NCI-H2227 treated with DMSO at 0.1 percent for 48 hours (cell line): ENCODE measurements at regions not wholly inside any gene's neighbourhood (a gene's known extent, or its start where the extent isn't known, plus 50 kb on each side); places are given as distances from the start of the nearest gene placed in this dataset.

Experiments
- DNase-seq: peaks from one replicate; lab custom pipeline; 2025; lab: John Stamatoyannopoulos, UW

DNA sequence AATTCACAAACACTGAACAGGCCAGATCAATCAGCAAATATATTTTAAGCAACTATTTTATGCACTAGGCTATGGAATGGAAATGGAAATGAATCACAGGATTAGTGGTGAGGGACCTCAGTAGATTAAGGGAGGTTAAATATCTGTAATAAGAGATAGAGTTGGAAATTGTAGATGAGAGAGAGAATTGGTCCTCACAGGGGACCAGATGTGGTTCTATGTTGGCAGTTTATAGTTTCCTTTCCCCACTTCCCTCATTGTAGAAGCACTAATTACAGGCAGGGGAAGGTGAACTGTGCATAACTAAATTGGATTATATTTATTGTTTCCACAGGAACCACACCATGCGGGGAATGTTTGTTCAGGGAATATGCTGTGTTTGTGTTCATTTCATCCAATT lies 496.2 kb downstream of the ARHGEF28 start:
- DNase-seq: no peak

DNA sequence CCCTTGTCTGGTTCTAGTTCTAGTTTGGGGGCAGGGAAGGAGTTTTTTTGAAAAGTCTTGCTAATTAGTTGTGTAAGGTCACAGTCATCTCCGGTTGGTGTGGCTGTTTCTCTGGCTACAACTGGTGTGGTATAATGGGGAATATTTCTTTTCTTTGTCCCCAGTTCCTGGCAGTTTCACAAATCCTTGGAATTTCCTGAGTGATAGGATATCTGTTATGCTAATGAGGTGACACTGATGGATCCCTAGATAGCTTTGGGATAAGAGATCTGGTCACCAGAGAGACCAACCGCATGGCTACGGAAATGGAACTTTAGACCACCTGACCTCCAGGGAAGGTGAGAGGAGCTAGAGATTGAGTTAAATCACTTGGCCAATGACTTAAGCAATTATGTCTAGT lies 494.6 kb downstream of the ARHGEF28 start:
- DNase-seq: no peak

DNA sequence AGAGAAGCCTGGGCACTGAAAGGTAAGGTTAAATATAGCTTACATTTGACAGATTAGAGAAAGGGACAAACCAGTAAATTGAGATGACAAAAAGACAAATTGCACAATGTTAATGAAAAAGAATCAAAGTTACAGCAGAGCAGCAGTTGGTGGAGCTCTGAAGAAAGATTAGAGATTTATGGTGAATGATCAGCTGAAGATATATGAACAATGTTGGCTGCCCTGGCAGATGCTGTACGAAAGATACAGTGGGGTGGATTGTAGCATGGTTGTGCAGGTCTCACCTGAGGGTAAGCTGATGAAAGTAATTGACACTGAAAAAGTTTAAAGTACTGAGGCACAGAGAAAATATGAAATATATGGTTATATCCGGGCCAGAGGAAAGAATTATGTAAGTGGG lies 492.1 kb downstream of the ARHGEF28 start:
- DNase-seq: no peak

DNA sequence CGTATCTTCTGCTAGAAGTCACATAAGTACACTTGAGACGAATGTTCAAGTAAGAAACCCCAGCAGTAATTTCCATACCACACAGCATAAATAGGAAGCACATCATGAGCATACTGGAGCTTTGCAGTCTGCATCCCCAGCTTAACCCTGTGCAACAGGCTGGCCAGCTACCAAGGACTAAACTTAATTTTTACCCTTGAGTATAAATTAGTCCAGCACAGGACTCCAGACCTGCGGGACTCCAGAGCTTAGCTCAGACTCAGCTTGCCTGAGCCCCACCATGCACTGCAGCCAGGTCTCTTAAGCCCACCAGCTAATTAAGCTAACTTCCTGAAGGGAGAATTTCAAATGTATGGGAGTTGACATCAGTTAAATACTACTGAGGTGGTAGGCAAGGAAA lies 491.0 kb downstream of the ARHGEF28 start:
- DNase-seq: no peak

DNA sequence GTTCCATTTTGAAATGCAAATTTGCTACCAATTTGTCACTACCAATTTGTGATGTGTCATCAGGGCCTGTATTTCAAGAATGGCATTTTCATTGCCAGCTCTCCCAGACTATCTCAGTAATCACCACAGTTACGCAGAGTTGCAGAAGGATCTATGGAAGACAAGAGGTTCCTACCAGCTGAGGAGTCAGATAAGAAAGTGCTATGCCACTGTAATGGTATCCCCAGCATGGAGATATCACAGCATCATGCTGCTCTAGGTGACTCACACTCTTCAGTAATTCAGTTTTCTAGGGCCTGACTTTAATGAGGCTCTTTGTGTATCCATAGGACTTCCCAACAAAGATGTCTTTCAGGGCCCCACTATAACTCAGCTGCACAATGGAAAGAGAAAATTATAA lies 490.3 kb downstream of the ARHGEF28 start:
- no peak for DNase-seq

DNA sequence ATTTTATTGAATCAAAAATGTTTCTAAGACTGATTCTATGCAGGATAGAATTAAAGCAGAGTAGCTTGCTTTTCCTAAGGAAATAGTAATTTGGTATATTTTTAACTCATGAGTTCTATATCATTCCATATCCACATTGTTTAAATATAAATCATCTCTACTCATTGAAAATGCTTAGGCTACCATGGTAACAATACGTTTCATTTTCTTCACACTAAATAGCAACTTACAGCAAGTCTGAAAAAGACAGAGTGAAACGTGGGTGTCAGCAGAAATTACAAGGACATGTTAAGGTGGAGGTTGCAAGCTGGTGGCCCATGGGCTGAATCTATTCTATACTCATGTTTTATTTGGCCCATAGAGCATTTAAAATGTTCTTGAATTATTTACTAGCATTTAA lies 487.9 kb downstream of the ARHGEF28 start:
- no peak for DNase-seq

DNA sequence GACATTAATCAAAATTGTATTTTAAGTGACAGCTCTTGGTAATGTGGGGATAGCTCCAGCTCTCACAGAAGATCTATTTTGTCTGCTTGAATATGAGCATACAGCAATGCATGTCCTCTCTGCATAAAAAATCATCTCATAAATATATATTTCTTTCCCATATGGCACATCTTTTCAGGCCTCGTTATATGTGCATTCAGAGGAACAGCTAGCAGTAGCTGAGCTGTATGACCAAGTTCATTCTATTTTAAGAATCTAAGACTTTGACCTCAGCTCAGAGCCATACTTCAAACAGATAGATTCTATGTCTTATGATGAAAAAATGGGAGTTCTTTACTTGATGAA lies 487.2 kb downstream of the ARHGEF28 start:
- DNase-seq: no peak

DNA sequence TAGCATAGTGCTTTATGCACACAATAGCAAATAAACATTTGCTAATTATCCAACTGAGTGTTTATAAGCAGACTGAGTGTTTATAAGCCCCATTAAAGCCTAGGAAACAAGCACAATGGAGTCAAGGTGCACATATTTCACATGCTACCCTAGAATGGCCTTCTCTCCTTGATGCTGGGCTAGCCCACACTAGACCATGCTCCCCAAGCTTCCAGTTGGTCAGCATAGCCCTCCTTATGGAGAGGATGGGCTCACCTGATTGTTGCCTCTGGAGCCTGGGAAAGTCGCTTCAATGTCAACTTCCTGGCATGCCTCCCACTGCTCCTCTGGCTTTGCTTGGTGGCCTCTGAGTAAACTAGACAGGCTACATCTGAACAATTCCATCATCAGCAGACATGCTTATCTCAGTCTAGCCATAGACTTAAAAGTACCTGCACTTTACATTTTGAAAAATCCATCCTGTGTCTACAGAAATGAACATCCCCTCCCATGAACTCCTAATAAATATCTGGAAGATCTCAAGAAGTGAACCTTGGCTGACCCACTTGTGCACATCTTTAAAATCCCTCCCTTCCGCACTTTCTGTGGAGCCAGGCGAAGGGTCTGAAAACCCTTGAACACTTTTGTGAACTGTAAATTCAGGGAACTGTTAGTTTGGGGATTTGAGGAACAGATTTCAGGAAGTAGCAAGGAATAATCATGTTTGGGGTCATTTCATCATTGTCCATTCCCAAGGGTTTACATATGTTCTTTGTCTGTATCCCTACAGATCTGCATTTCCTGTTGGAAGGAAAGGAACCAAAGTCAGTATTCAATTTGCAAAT lies 486.6 kb downstream of the ARHGEF28 start:
- DNase-seq: no peak

DNA sequence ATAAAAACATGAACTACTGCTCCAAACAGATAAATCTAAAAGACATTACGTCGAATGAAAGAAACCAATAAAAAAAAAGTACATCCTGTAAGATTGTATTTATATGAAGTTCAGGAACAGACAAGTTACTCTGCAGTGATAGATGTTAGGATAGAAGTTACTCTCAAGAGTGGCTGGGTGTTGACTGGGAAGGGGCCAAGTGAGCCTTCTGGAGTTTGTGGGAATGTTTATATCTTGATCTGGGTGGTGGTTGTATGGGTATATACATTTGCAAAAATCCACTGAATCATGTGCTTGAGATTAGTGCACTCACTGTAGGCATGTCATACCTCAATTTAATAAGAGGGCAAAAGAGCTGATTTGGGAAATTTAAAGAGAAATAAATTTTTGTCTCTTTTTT lies 485.8 kb downstream of the ARHGEF28 start:
- no peak for DNase-seq

DNA sequence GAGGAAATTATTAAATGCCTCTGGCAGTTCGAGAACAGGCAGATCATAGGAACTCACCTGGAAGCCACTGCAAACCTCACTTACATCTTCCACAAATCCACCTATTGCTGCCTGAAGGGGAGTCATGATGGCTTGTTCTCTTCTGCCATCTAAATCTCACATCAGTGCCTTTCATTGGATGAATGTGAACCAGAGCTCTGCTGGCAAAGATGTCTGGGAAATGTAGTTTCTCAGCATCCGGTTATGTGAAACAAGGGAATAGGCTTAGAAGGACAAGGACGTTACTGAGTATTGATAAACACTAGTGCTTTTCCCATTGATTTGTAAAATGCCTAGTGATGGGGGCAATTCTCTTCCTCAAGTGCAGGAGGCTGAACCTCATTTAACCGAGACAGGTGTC lies 483.3 kb downstream of the ARHGEF28 start:
- no peak for DNase-seq

DNA sequence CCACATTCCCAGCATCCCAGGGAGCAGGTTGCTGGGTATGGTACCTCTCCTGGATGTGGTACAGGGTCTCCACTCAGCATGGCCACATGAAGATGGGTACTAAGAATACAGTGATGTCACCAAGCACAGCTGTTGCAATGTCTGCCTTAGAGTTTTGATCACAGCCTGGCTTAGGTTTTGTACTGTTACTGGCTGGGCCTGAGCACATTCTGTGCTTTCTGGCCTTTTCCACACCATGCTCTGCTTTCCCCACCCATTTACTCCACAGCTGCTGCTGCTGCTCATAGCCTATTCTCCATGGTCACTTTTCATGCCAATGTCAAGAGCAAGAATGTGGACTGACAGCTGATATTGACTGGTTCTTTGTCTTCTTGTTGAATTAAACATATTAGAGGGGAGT lies 481.9 kb downstream of the ARHGEF28 start:
- DNase-seq: no peak

DNA sequence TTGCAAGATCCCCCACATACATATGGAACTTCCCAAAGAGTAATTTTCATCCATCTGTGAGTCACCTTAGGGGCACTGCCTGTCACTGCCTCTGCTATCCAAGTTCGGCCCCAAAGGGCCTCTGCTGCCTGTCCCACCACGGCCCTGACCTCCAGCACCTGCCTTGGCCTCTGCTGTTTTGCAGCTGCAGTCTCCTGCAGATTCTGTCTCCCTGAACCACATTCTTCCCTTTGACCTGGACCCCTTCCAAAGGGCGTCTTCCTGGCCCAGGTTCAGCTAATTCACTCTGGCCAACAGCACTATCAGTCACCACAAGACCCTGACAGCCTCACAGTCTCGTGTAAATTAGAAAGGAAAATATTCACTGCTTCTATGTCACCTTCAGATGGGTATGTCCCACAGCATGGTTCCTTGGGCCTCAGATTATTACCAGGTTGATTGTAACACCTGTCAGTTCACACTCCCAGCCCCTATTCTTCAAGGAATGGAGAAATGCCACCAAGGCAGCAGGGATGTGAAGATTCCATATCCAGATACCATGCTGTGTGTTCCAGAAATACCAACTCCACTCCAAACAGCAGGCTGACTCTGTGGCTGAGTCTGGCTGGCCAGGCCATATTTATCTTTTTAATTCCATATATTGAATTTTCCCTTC lies 479.3 kb downstream of the ARHGEF28 start:
- no peak for DNase-seq

DNA sequence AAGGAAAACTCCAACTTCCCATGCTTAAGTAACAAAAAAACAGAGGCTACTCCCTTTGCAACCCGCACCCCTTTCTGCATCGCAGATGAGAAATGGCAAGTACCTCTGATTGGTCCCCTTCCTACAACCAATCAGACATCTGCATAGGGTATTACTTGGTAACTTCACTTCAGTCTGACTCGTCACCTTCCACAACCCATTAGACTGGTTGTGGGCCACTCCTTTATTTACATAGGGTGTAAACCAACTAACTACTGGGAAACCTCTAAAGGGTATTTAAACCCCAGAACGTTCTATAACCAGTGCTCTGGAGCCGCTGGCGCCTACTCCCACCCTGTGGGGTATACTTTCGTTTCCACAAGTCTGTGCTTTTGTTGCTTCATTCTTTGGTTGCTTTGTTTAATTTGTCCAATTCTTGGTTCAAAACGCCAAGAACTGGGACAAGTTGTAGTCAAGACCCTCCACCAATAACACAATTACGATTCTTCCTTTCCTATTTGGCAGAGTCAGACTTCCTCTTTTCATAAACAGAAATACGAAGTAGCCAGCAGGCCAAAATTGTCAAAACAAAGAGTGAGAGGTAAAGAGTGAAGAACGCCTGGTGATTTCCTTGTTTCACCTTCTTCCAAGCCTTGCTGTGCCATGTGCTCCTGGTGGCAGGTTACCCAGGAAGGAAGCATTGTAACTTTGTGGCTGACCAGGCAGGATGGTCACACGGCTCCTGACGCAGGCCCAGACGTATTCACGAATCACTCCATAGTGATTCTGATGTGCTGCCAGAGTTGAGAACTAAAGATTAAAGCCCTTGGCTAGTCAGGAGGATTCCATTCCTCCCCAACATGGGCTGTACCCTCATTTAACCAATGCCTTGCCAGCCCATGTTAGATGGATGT lies 477.4 kb downstream of the ARHGEF28 start:
- no peak for DNase-seq

DNA sequence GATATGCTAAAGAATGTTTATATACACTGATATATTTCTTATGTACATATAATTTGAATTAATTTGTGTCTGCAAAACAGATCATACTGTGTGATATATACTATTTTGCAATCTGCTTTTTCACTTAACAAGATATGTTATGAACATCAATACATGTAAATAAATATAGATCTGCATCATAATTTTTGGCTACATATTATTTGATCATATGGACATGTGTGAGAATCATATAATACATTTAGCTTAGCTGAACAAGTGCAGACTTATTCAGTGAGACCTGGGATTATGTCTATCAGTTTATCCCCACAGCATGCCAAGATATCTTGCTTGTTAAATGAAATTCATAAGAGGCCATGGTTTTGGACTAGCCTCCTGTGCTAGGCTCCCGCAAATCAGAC lies 474.3 kb downstream of the ARHGEF28 start:
- no peak for DNase-seq

DNA sequence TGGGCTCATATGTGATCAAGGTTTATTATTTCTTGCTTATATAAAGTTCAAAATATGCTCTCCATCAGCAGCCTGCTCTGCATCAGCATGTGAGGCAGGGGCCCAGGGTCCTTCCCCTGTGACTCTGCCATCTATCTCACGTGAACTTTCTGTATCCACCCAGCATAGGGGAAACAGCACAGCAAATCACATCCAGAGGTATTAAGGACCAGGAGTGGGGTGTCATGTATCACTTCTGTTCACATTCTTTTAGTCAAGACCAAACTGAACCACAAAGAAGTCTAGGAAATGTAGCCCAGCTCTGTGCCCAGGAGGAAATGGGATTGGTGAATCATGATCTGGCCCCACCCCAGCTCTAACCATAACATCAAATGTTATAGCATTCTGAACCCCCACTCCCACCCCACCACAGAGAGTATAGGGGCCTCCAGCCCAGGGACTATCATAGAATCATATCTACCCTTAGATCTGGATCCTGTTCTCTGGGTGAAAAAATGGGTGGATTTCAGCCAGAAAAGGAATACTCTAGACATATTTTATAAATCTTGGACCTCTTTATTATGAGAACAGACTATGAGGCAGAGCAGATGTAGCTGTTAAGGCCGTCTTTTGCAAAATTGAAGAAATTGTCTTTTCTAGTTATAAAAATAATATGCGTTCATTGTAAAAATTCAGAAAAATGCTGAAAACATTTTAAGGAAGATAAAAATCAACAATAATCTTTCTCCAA lies 473.7 kb downstream of the ARHGEF28 start:
- DNase-seq: no peak

DNA sequence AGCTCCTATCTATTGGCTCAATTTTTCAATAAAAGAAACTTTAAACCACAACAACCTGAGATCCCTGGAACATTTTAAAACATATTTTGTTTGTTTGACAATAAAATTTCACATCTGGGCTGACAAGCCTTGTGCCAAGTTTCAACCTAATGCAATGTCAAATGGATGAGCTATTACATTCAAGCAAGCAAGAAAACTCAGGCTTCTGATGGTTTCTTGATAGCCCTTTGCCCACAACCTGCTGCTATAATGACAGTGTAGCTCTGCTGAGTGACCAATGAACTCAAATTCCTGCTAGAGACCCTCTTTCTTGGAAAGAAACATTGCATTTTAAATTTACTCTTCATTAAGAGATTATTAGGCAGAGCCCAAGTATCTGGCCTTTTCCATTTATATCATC lies 472.9 kb downstream of the ARHGEF28 start:
- no peak for DNase-seq

DNA sequence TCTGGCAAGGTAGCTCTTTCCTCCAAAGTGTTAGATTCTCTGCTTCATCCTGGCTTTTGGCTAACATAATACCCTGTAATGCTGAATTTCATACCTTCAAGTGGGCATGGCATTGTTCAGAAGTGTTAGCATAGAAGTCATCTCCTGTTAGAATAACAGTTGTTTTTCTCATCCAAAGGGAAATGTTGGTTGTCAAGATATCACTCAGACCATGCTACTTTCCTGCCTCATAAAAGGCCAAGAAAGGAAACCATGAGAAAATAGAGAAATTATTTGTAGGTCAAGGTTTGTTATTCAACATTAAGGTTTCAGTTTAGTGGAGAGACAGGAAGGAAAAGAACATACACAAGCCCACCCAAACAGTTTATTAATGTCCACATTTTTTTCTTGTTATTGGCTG lies 472.5 kb downstream of the ARHGEF28 start:
- DNase-seq: no peak

DNA sequence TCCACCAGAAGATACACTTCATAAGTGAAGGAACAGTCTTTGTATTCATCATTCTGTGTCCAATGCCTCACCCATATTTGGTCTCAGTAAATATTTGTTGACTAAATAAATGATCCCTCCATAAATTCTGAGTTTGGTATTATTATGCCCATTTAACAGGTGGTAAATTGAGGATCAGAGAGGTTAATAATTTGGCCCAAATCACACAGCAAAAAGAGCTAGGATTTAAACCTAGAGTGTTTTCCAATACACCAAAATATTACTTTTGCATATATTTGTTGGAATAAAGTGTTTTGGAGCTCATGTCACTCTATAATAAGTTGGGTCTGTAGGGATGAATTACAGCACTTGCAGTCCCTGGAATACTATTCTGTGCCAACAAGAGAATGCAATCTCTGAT lies 470.3 kb downstream of the ARHGEF28 start:
- DNase-seq: no peak

DNA sequence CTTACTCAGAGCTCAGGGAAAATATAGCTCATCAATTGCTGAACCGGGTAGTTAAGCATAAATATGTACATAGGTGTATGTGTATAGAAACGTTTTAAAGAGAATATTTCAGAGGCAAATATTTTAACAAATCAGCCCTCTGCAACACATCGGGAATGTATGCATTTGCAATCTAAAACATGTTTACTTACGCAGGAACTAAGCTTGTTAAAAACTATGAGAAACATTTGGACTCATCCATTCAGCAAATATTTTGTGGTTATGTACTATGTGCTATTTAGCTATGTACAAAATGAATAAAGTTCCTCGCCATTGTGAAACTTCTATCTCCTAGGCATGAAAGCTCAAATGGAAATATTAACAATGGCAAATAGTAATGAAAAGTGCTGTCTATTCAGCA lies 469.9 kb downstream of the ARHGEF28 start:
- DNase-seq: no peak

DNA sequence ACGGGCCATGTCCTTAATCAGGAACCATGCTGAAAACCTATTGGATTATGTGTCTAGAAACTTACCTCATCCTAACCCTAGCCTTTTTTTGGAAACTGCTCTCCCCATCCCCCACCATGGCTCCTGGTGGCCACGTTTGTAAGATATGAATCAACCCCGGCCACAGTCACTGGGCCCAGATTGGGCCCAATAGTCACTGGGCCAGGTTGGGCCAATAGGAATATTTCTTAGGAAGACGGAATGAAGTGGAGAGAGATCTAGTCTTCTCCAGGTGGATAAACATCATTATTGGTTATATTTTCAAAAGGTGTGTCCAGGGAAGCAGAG lies 468.7 kb downstream of the ARHGEF28 start:
- DNase-seq: no peak

DNA sequence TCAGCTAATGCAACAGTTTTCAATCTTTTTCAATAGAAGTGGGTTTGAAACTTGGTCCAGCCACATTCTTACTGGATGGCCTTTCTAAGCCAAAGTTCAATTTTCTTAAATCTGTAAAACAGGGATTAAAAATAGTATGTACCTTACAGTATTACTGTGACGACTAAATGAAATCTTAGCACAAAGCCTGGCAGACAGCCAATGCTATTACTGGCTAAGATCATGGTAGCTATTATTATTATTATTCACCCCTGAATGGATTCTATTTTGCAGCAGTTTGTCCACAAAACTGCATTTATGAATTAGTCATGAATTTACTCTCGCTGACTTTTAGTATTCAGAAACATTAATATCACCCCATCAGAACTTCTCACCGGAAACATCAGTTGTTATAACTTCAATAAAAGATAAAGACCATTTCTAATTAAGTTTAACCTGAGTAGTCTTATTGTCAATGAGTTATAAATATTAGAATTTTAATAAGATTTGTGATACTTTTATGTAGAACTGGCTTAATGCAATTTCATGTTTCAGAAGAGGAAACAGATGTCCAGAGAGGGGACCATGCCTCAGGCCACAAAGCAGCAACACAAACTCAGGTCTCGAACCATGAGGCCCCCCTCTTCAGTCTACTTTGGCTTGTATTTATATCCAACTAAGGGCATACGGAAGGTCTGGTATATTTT lies 468.2 kb downstream of the ARHGEF28 start:
- no peak for DNase-seq

DNA sequence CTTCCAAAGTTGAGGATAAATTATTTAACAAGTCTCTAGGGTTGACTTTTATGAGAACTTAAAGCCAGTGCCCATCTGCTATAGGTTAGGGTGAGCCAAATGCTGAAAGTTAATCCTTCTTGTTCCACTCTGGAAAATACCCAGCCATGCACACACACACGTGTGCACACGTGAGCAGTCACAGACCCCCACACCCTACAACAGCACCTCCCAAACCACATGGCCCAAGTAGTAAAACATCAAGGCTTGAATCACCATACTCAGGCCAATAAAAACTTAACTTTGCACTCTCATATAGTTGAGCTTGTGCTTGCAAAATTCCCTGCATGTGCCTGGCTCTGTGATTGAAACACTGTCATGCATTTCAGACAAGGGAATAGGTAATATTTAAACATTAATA lies 467.6 kb downstream of the ARHGEF28 start:
- DNase-seq: no peak
